CMK (cell line): ENCODE measurements at regions not wholly inside any gene's neighbourhood (a gene's known extent, or its start where the extent isn't known, plus 50 kb on each side); places are given as distances from the start of the nearest gene placed in this dataset.
"Not testable (repeated sequence)": the region's sequence is repeated elsewhere in the genome, so short reads cannot be mapped to it uniquely, and the experiment has no call there.

Experiments used
- DNase-seq: peaks from one replicate; pipeline ENCODE4 v3.0.0-alpha.2; 2010; ENCODE audit warnings: low read depth

GRCh38 chr5:145658435-145658834, 176.7 kb downstream of the PRELID2 start:
- no peak for DNase-seq

DNA sequence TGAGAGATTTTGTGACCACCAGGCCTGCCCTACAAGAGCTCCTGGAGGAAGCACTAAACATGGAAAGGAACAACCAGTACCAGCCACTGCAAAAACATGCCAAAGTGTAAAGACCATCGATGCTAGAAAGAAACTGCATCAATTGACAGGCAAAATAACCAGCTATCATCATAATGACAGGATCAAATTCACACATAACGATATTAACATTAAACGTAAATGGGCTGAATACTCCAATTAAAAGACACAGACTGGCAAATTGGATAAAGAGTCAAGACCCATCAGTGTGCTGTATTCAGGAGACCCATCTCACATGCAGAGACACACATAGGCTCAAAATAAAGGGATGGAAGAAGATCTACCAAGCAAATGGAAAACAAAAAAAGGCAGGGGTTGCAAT, 182.4 kb downstream of the PRELID2 start:
- DNase-seq, result not testable (repeated sequence)

DNA sequence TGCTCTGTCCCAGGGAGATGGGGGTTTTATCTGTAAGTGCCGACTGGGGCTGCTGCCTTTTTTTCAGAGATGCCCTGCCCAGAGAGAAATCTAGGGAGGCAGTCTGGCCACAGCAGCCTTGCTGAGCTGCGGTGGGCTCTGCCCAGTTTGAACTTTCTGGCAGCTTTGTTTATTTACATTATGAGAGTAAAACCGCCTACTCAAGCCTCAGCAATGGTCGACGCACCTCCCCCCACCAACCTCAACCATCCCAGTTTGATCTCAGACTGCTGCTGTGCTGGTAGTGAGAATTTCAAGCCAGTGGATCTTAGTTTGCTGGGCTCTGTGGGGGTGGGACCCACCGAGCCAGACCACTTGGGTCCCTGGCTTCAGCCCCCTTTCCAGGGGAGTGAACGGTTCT, 188.0 kb downstream of the PRELID2 start:
- not testable (repeated sequence) for DNase-seq

DNA sequence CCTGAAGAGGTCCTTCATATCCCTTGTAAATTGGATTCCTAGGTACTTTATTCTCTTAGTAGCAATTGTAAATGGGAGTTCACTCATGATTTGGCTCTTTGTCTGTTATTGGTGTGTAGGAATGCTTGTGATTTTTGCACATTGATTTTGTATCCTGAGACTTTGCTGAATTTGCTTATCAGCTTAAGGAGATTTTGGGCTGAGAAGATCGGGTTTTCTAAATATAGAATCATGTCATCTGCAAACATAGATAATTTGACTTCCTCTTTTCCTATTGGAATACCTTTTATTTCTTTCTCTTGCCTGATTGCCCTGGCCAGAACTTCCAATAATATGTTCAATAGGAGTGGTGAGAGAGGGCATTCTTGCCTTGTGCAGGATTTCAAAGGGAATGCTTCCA, 191.9 kb downstream of the PRELID2 start:
- DNase-seq, result not testable (repeated sequence)

DNA sequence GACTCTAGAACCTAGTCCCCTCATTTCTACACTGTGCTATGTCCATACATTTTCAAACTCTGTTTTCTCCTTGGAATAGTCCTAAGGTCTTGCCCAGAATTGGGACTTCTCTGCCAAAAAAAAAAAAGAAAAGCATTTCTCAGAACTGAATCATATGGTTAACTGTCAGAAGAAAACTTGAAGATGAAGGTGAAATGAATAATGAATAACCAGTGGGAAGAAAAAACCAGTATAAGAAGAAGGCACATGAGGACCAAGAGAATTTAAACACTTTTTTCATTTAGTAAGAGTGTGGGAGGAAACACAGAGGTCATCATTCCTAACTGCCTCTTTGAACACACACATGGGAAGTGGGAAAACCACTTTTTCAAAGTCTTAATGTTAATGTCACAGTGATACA, 197.7 kb downstream of the PRELID2 start:
- DNase-seq, result no peak

DNA sequence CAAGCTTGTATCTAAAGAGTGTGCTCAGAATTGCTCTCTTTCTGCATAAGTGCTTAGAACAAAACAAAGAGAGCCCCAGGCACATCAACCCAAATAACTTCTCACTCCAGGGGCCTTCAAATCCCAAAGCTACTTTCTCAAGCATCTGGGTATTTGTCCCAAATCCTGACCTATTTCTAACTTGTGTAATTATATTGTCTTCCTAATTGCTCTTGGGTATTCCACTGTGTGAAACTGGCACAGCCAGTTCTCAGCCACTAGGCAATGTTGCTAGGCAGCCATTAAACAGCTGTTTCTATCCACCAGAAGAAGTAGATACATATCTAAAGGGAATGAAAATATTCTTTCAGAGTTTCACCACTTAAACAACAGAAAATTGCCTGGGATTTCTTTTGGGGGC, 198.8 kb downstream of the PRELID2 start:
- no peak for DNase-seq

DNA sequence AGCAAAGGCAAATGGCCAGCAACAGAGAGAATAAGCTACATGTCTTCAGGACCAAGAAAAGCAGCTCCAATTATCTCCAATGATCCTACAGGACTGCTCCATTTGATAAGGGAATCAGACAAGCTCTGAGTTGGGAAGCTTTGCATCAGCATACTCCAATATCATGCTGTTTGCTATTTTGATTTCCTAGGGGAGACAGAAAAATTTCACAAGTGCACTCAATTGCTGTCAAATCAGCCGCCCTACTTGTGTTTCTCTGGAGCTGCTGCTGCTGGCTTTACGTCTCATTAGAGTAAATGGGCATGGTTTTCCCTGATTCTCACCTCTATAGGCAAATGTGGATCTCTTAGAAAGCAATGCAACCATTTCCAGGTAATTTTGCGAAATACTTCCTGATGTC, 201.7 kb downstream of the PRELID2 start:
- no peak for DNase-seq

- no peak for DNase-seq
These were observed 202.4 kb downstream of the PRELID2 start for GRCh38 chr5:145632701-145633100.

DNA sequence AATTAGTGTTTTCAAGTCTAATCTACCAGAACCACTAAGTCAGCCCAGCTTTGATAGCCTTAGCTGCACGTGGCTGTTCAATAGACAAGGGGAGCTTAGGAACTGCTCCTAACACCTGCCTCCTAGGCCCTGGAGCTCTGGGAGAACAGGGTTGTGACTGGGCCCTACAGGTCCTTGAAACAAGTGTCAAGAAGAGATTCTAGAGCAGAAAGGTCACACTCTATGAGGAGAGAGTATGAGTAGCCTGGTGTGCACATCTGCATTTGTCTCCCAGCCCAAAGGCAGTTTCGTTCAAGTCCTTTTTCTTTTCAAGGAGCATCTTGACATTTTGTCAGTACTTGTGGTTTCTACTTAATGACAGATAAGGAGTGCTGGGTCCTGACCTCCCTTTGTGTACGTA, 206.1 kb downstream of the PRELID2 start:
- no peak for DNase-seq

DNA sequence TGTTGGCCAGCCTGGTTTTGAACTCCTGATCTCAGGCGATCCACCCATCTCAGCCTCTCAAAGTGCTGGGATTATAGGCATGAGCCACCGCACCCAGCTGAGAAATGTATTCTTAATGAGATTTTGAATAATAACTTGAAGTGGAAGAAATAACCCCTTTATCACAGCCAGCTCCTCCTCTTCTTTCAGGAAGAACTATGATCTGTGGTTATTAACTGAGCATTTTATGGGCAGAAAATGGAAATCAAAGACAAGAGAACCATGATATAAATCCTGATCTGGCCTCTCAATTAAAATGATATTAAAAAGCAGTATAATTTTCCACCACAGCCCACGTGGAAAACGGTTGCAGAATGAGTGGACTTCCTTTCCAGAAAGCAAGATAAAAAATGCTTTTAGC, 206.6 kb downstream of the PRELID2 start:
- DNase-seq, result no peak

DNA sequence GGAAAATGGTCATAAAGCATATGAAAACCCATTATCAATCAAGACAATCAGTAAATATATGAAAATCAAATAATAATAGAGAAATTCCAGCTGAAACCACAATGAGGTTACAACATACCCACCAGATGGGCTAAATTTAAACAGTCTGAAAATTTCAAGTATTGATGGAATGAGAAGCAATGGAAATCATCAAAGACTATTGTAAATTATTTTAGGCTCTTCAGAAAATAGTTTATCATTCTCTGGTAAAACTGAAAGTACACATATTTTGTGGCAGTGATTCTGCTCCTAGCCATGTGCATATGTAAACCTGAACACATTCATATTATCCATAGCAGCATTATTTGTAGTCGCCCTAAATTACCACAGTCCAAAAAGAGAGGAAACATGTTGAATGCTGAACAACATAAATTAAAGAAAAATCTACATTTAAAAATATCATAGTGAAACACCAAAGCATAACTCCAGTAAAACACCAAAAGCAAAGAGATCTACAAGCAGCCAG, 215.3 kb downstream of the PRELID2 start:
- DNase-seq, result no peak

- not testable (repeated sequence) for DNase-seq
These were observed 218.4 kb downstream of the PRELID2 start for GRCh38 chr5:145616739-145617138.

- no peak for DNase-seq
These were observed 236.2 kb downstream of the PRELID2 start for GRCh38 chr5:145598983-145599382.

- no peak for DNase-seq
These were observed 237.0 kb downstream of the PRELID2 start for GRCh38 chr5:145598184-145598583.

DNA sequence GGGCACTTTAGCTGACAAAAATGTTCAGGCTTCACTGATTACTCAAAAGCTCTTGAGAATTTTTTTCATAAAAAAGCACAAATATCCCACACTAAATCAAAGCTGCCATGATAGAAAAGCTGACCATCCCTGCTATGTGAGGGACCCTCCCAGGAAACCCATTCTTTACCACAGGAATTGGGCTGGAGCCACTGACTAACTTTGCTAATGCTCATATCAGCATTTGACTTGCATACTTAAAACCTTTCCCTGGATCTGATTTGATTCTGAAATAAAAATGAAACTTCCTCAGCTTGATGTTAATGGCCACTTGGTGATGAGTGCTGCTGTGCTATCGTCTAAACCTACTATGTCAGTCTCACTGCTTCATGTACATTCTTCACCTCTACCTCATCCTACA, 243.6 kb downstream of the PRELID2 start:
- no peak for DNase-seq

DNA sequence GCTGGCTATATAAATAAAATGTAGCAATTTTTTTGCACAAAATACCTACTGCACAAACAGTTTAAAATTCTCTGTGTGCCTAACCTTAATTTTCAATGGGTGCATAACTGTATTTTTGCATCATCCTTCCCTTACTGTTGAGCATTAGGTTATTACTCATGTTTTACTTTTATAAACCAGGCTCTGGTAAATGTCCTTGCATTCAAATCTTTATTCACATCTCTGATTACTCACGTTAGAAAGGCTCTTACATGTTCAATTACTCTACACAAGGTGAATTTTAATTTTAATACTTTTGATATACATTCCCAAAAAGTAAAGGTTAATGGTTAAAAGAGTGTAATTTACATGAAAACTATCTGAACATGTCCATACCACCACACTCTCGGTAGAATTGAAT, 246.1 kb downstream of the PRELID2 start:
- DNase-seq, result no peak

DNA sequence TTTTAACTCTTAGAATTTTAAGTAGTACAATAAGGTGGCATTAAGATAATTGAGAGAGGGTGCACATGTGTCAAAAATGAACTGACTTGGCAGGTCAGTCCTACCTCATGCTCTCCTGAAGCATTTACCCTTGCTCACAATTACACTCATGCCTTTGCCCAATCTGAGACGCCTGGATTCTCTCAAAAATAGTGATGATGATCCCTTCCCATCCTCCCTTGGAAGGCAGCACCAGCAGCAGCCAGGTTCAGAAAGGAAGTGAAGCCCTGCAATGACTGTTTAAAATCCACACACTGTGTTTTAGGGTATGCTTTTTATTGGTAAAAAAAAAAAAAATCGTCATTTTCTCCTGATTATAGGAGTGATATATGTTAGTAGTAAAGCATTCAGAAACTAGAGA, 246.6 kb downstream of the PRELID2 start:
- DNase-seq, result no peak

GRCh38 chr5:145588113-145588512, 247.0 kb downstream of the PRELID2 start:
- DNase-seq, result no peak

DNA sequence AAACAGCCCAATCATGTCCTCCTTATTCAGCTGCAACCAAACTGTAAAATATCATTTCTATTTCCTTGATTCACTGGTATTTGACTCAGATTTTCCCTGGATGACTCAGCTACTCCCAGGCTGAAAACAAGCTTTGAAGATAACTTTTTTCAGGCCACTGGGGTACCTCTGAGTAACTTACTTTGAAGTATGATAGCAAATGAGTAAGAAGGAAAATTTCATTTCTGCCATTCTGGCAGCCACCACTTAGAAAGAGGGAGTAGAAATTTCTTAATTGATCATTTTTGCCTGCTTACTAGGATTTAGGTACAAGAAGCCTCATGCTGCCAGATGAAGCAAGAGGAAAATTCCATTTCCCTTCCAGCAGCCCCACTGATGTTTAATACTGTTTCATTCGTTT, 247.4 kb downstream of the PRELID2 start:
- DNase-seq, result no peak

GRCh38 chr5:145587308-145587672, 247.9 kb downstream of the PRELID2 start:
- DNase-seq, result no peak

- DNase-seq, result no peak
These were observed 248.4 kb downstream of the PRELID2 start for GRCh38 chr5:145586661-145587307.

- no peak for DNase-seq
These were observed 249.5 kb downstream of the PRELID2 start for GRCh38 chr5:145585443-145586148.

DNA sequence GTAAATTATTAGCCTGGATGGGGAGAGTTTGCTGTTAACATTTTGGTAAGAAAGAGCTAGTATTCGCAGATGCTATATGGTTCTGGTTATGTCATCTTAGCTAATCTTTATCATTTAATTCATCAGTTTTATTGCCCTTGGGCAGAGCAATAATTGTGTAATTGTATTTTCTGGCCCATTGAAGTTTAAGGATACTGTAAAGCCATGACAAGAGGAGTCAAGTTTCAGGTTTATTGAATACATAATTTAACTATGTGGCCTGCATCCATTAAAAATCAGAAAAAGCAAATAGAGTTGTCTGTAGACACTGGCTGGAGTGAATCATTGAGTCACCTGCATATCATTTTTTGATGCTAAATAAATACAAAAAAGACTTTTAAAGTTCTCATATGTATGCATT, 255.8 kb downstream of the PRELID2 start:
- DNase-seq, result no peak
